ENCODE measurements at regions not wholly inside any gene's neighbourhood (a gene's known extent, or its start where the extent isn't known, plus 50 kb on each side); places are given as distances from the start of the nearest gene placed in this dataset.

DNA sequence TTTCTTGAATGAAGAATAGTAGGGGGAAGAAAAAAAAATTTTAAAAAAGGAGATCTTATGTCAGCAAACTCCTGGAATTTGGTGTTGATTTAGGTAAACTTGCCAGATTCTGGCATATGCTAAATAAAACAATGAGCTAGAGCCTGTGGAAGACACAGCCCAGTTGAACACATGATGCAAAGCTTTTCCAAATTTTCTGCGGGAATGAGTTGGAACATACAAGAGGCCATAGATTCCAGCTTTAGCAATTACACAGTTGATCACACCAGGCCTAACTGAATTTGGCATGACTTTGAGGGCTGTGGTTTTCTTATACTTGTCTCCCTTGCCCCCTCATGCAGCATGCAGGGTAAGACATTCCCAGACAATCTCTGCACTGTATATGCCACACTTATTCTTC lies 297.0 kb downstream of the SH3GL2 start:
- Histone ChIP-seq H2AFZ (ENCODE audit: low read length) (no peak overlapping the region), H2BK5ac (ENCODE audit: insufficient read length, low read length) (no peak overlapping the region), H2BK120ac (ENCODE audit: low read depth, low read length, poor library complexity, severe bottlenecking) (no peak overlapping the region), H3K4me1 (ENCODE audit: insufficient read depth, low read length) (no peaks in the 10 kb centered on the region), H3K9ac (ENCODE audit: extremely low read depth, insufficient read length, low read length) (no peak overlapping the region), H4K91ac (ENCODE audit: insufficient read length, low read depth, low read length) (no peak overlapping the region), H2AK5ac (ENCODE audit: insufficient read length, low read length) (no peak overlapping the region), H3K27me3 (ENCODE audit: insufficient read depth, low read length) (no peaks in the 10 kb centered on the region), H3K14ac (ENCODE audit: insufficient read depth, low read length) (no peak overlapping the region), H3K18ac (ENCODE audit: insufficient read length, low read depth, low read length) (no peak overlapping the region), H3K4me2 (ENCODE audit: insufficient read depth, insufficient read length, low read length) (no peak overlapping the region), H3K79me1 (ENCODE audit: insufficient read depth, low read depth, low read length, poor library complexity, severe bottlenecking) (no peaks in the 10 kb centered on the region), H3K9me3 (ENCODE audit: control insufficient read depth, low read depth, low read length) (no peaks in the 10 kb centered on the region), H4K8ac (replicated peaks; ENCODE audit: insufficient read length, low read depth, low read length) (no peak overlapping the region), H3K23ac (ENCODE audit: insufficient read length, low read depth, low read length) (no peak overlapping the region), H2BK20ac (ENCODE audit: low read depth, low read length, poor library complexity, severe bottlenecking) (no peak overlapping the region), H4K20me1 (ENCODE audit: control insufficient read depth, insufficient read depth, insufficient read length) (no peaks in the 10 kb centered on the region), H3T11ph (ENCODE audit: low read length) (no peak overlapping the region), H4K5ac (ENCODE audit: insufficient read length, low read depth, low read length) (no peak overlapping the region), H3K4ac (ENCODE audit: low read depth, low read length) (no peak overlapping the region), H3K27ac (ENCODE audit: insufficient read length, low read depth, low read length) (no peak overlapping the region), H3K79me2 (ENCODE audit: insufficient read depth, low read length) (no peaks in the 10 kb centered on the region), H2BK12ac (ENCODE audit: insufficient read length, low read depth, low read length) (no peak overlapping the region), H3K56ac (ENCODE audit: insufficient read length, low read depth, low read length) (no peak overlapping the region), H2BK15ac (ENCODE audit: low read depth, low read length) (no peak overlapping the region), H3K23me2 (ENCODE audit: insufficient read length, low read depth, low read length, poor library complexity, severe bottlenecking) (no peaks in the 10 kb centered on the region)
- Mint-ChIP-seq H3K9me3 (peaks cover 5% of the 10 kb centered on the region in 2 experiments; a peak in 3 of 5 replicates), H3K27me3 (ENCODE audit: low read depth) (no peaks in the 10 kb centered on the region), H3K4me3 (no peak overlapping the region), H3K36me3 (ENCODE audit: insufficient read depth in 1 of 3, low read depth in 3 of 3) (peaks cover 0 to 4% (median 0%) of the 10 kb centered on the region in 3 experiments; a peak in 3 of 7 replicates), H3K27ac (no peak overlapping the region; a peak in 1 of 7 replicates), H3K4me1 (peaks cover 0 to 3% of the 10 kb centered on the region in 2 experiments; a peak in 2 of 4 replicates)
- TF ChIP-seq, protein P1, sequence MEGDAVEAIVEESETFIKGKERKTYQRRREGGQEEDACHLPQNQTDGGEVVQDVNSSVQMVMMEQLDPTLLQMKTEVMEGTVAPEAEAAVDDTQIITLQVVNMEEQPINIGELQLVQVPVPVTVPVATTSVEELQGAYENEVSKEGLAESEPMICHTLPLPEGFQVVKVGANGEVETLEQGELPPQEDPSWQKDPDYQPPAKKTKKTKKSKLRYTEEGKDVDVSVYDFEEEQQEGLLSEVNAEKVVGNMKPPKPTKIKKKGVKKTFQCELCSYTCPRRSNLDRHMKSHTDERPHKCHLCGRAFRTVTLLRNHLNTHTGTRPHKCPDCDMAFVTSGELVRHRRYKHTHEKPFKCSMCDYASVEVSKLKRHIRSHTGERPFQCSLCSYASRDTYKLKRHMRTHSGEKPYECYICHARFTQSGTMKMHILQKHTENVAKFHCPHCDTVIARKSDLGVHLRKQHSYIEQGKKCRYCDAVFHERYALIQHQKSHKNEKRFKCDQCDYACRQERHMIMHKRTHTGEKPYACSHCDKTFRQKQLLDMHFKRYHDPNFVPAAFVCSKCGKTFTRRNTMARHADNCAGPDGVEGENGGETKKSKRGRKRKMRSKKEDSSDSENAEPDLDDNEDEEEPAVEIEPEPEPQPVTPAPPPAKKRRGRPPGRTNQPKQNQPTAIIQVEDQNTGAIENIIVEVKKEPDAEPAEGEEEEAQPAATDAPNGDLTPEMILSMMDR (conservative IDR thresholded peaks at IDR 0.05), result no peak
- no peak for DNase-seq
- no CpG with 5 or more reads among the region's 1 CpG for WGBS (ENCODE audit: extremely low coverage, insufficient read length, low lambda C conversion rate)
